IMR-90 (cell line): ENCODE measurements at regions not wholly inside any gene's neighbourhood (a gene's known extent, or its start where the extent isn't known, plus 50 kb on each side); places are given as distances from the start of the nearest gene placed in this dataset.

Experiments used
- ATAC-seq: fragments of 200-7000 bp; cut with Tn5 transposase; 2 replicates; pipeline ENCODE4 v1.9.1; 2020; ENCODE audit warnings: low read depth, mild to moderate bottlenecking, moderate library complexity
- BruUV-seq: library from RNA; stranded (reverse); fragments of 400-500 nt; replicated peaks from 2 replicates; lab custom pipeline; 2021; lab: Mats Ljungman, UMichigan
- CTCF ChIA-PET: fragments of 300-600 bp; formaldehyde crosslinking; extraction: SDS; loops from one replicate; lab custom pipeline; 2021; ENCODE audit warnings: antibody characterized with exemption; lab: Yijun Ruan, JAX
- POLR2A ChIA-PET: fragments of 300-600 bp; sonication (Branson Sonifier 250); formaldehyde crosslinking; loops from one replicate; lab custom pipeline; 2022; ENCODE audit warnings: antibody characterized with exemption; ENCODE audit not compliant: unreplicated experiment; lab: Charles Lee
- DNase-seq: peaks from one replicate; pipeline ENCODE4 v3.0.0; 2013
- H2AFZ ChIP-seq: replicated peaks from 2 replicates; pipeline ENCODE3; 2013; ENCODE audit warnings: low read length, mild to moderate bottlenecking; ENCODE audit not compliant: poor library complexity
- H2AK5ac ChIP-seq: 2 replicates; pipeline ENCODE4 v1.6.1; 2013; ENCODE audit warnings: low read depth, low read length, inconsistent platforms
- H2AK9ac ChIP-seq: replicated peaks from 2 replicates; pipeline ENCODE3; 2013; ENCODE audit warnings: mild to moderate bottlenecking, low read depth, low read length, moderate library complexity; ENCODE audit not compliant: poor library complexity
- H2BK120ac ChIP-seq: 2 replicates; pipeline ENCODE4 v1.6.1; 2013; ENCODE audit warnings: low read depth, low read length, inconsistent platforms
- H2BK15ac ChIP-seq: 3 replicates; pipeline ENCODE4 v1.6.1; 2013; ENCODE audit warnings: low read depth, low read length, inconsistent platforms
- H2BK20ac ChIP-seq: 2 replicates; pipeline ENCODE4 v1.6.1; 2013; ENCODE audit warnings: low read depth, mild to moderate bottlenecking, inconsistent platforms, low read length, moderate library complexity
- H2BK5ac ChIP-seq: 2 replicates; pipeline ENCODE4 v1.6.1; 2013; ENCODE audit warnings: mild to moderate bottlenecking, low read depth, low read length, inconsistent platforms; ENCODE audit not compliant: poor library complexity, severe bottlenecking
- H3K14ac ChIP-seq: replicated peaks from 2 replicates; pipeline ENCODE4 v1.6.1; 2013; ENCODE audit warnings: low read depth, low read length, inconsistent platforms
- H3K18ac ChIP-seq: 2 replicates; pipeline ENCODE4 v1.6.1; 2013; ENCODE audit warnings: low read depth, low read length, control low read depth
- H3K23ac ChIP-seq: 2 replicates; pipeline ENCODE4 v1.6.1; 2013; ENCODE audit warnings: low read depth, low read length, inconsistent platforms
- H3K27ac ChIP-seq: 2 replicates; pipeline ENCODE4 v1.5.1; 2013; ENCODE audit warnings: mild to moderate bottlenecking, control low read depth, low read length; ENCODE audit not compliant: insufficient read depth
- H3K27me3 ChIP-seq: 2 replicates; pipeline ENCODE4 v1.6.1; 2013; ENCODE audit warnings: low read length; ENCODE audit not compliant: control insufficient read depth, insufficient read depth
- H3K36me3 ChIP-seq: 2 replicates; pipeline ENCODE4 v1.6.1; 2013; ENCODE audit warnings: low read length, mixed read lengths; ENCODE audit not compliant: control insufficient read depth, insufficient read depth
- H3K4ac ChIP-seq: 2 replicates; pipeline ENCODE4 v1.6.1; 2013; ENCODE audit warnings: low read depth, low read length, inconsistent platforms
- H3K4me1 ChIP-seq: 2 replicates; pipeline ENCODE4 v1.6.1; 2013; ENCODE audit warnings: low read length, mixed read lengths; ENCODE audit not compliant: control insufficient read depth, insufficient read depth
- H3K4me2 ChIP-seq: 2 replicates; pipeline ENCODE4 v1.6.1; 2013; ENCODE audit warnings: low read depth, mild to moderate bottlenecking, control low read depth, low read length, moderate library complexity
- H3K4me3 ChIP-seq: 2 replicates; pipeline ENCODE4 v1.5.1; 2013; ENCODE audit warnings: low read depth, mild to moderate bottlenecking, control low read depth, low read length, moderate library complexity; ENCODE audit not compliant: insufficient read depth
- H3K56ac ChIP-seq: 2 replicates; pipeline ENCODE4 v1.6.1; 2013; ENCODE audit warnings: low read length, inconsistent platforms; ENCODE audit not compliant: insufficient read depth; ENCODE audit errors: extremely low read depth
- H3K79me1 ChIP-seq, 2 experiments: 2 replicates each; pipeline ENCODE4 v1.6.1; 2013; ENCODE audit warnings: low read length in 2 of 2, inconsistent platforms in 1 of 2, low read depth in 1 of 2
- H3K9ac ChIP-seq: 2 replicates; pipeline ENCODE4 v1.6.1; 2013; ENCODE audit warnings: low read depth, low read length, control low read depth
- H3K9me1 ChIP-seq: 2 replicates; pipeline ENCODE4 v1.6.1; 2013; ENCODE audit warnings: low read length, inconsistent platforms; ENCODE audit not compliant: insufficient read depth
- H3K9me3 ChIP-seq: 2 replicates; pipeline ENCODE4 v1.6.1; 2013; ENCODE audit warnings: low read length; ENCODE audit not compliant: control insufficient read depth, insufficient read depth
- H4K20me1 ChIP-seq: 2 replicates; pipeline ENCODE4 v1.6.1; 2013; ENCODE audit warnings: low read length, inconsistent platforms; ENCODE audit not compliant: insufficient read depth
- H4K5ac ChIP-seq: 2 replicates; pipeline ENCODE4 v1.6.1; 2013; ENCODE audit warnings: mild to moderate bottlenecking, low read depth, low read length, control low read depth
- H4K8ac ChIP-seq, 2 experiments: 2 replicates each; pipeline ENCODE4 v1.6.1; 2013; ENCODE audit warnings: low read depth in 2 of 2, low read length in 2 of 2, control low read depth in 1 of 2, inconsistent platforms in 1 of 2
- H4K91ac ChIP-seq: 2 replicates; pipeline ENCODE4 v1.6.1; 2013; ENCODE audit warnings: low read depth, low read length, inconsistent platforms; ENCODE audit not compliant: insufficient read depth
- BHLHE40 ChIP-seq: fragments of 150-350 bp; IDR thresholded peaks from 2 replicates; pipeline ENCODE4 v1.6.1; 2016; ENCODE audit warnings: mild to moderate bottlenecking, low read depth, low read length
- CEBPB ChIP-seq: IDR thresholded peaks from 2 replicates; pipeline ENCODE4 v1.6.1; 2012; ENCODE audit warnings: low read depth, low read length, improper control_type of control experiment
- CHD1 ChIP-seq: IDR thresholded peaks from 2 replicates; pipeline ENCODE4 v1.6.1; 2012; ENCODE audit warnings: low read depth, low read length, improper control_type of control experiment
- FOS ChIP-seq: fragments of 150-350 bp; IDR thresholded peaks from 2 replicates; pipeline ENCODE4 v1.6.1; 2016; ENCODE audit warnings: low read depth, low read length
- MAFK ChIP-seq: IDR thresholded peaks from 2 replicates; pipeline ENCODE4 v1.6.1; 2012; ENCODE audit warnings: low read depth, low read length, improper control_type of control experiment
- MAZ ChIP-seq: IDR thresholded peaks from 2 replicates; pipeline ENCODE4 v1.6.1; 2012; ENCODE audit warnings: low read depth, mild to moderate bottlenecking, low read length, improper control_type of control experiment, moderate library complexity, borderline replicate concordance
- MXI1 ChIP-seq: IDR thresholded peaks from 2 replicates; pipeline ENCODE4 v1.6.1; 2012; ENCODE audit warnings: low read depth, mild to moderate bottlenecking, low read length, moderate library complexity, borderline replicate concordance
- NFE2L2 ChIP-seq: fragments of 150-350 bp; IDR thresholded peaks from 2 replicates; pipeline ENCODE4 v1.6.1; 2016; ENCODE audit warnings: low read depth, mild to moderate bottlenecking, low read length
- POLR2A ChIP-seq: IDR thresholded peaks from 2 replicates; pipeline ENCODE4 v1.6.1; 2012; ENCODE audit warnings: mild to moderate bottlenecking, low read depth, low read length
- RAD21 ChIP-seq: IDR thresholded peaks from 2 replicates; pipeline ENCODE4 v1.6.1; 2012; ENCODE audit warnings: low read length, improper control_type of control experiment
- RCOR1 ChIP-seq: IDR thresholded peaks from 2 replicates; pipeline ENCODE4 v1.6.1; 2012; ENCODE audit warnings: mild to moderate bottlenecking, low read length, improper control_type of control experiment; ENCODE audit not compliant: insufficient replicate concordance
- RFX5 ChIP-seq: IDR thresholded peaks from 2 replicates; pipeline ENCODE4 v1.8.0; 2012; ENCODE audit warnings: low read depth, mild to moderate bottlenecking, low read length, moderate library complexity
- SMC3 ChIP-seq: fragments of 150-350 bp; IDR thresholded peaks from 2 replicates; pipeline ENCODE4 v1.6.1; 2016; ENCODE audit warnings: low read depth, mild to moderate bottlenecking, antibody characterized with exemption, low read length, moderate library complexity
- WGBS, 2 experiments: methylation state at CpG; one replicate each; pipeline versions ENCODE4 v1.1.5 to v1.1.7; 2013; ENCODE audit warnings: missing lambda C conversion rate in 2 of 2; ENCODE audit not compliant: insufficient read length in 1 of 2; ENCODE audit errors: extremely low coverage in 2 of 2; 5-methylcytosine and 5-hydroxymethylcytosine counted together
- dilution Hi-C: fragments of 300-500 bp; cut with HindIII; formaldehyde crosslinking; loops from one replicate; pipeline ENCODE4 v1.14.3; 2018; ENCODE audit warnings: low sequenced_read_pairs; ENCODE audit not compliant: unreplicated experiment
- in situ Hi-C: fragments of 300-500 bp; cut with MboI; formaldehyde crosslinking; loops from 3 replicates; pipeline ENCODE4 v1.14.3; 2019; ENCODE audit warnings: low sequenced_read_pairs, inconsistent platforms, mixed read lengths
- intact Hi-C: fragments of 100-400 bp; cut with micrococcal nuclease; formaldehyde crosslinking; loops from 2 replicates; pipeline ENCODE4 v1.10.0; 2022
- TF ChIP-seq, protein P1 (sequence below): fragments of 150-350 bp; IDR thresholded peaks from 2 replicates; pipeline ENCODE4 v1.6.1; 2017; ENCODE audit warnings: mild to moderate bottlenecking, antibody characterized with exemption, low read length, low read depth
- TF ChIP-seq, protein P2 (sequence below): fragments of 150-350 bp; IDR thresholded peaks from 2 replicates; pipeline ENCODE4 v1.6.1; 2016; ENCODE audit warnings: low read depth, mild to moderate bottlenecking, low read length, moderate library complexity, borderline replicate concordance
- TF ChIP-seq, protein P3 (sequence below): conservative IDR thresholded peaks from 2 replicates; pipeline ENCODE4 v1.5.1; 2012; ENCODE audit warnings: mild to moderate bottlenecking, low read depth, low read length, improper control_type of control experiment

- Histone ChIP-seq H3K9me3 (peaks cover 33% of the 10 kb centered on the region), H3K14ac (no peak overlapping the region), H2BK120ac (no peak overlapping the region), H3K36me3 (no peaks in the 10 kb centered on the region), H3K4me3 (no peak overlapping the region), H3K4me2 (no peak overlapping the region), H4K8ac (no peak overlapping the region), H3K27me3 (no peaks in the 10 kb centered on the region), H2AK9ac (no peak overlapping the region), H4K91ac (no peak overlapping the region), H3K9me1 (no peaks in the 10 kb centered on the region), H3K4ac (no peak overlapping the region), H3K56ac (no peak overlapping the region), H4K20me1 (no peaks in the 10 kb centered on the region), H3K79me1 (no peaks in the 10 kb centered on the region), H2BK15ac (no peak overlapping the region), H2BK20ac (no peak overlapping the region), H3K18ac (no peak overlapping the region), H2AK5ac (no peak overlapping the region), H3K23ac (no peak overlapping the region), H4K5ac (no peak overlapping the region), H2BK5ac (no peak overlapping the region), H3K4me1 (no peaks in the 10 kb centered on the region), H3K27ac (no peak overlapping the region), H3K9ac (no peak overlapping the region), H2AFZ (no peak overlapping the region)
- intact Hi-C loops = no loop called here
- in situ Hi-C loops = no loop called here
- ChIA-PET POLR2A (no interaction called here), CTCF (no interaction called here)
- no peak for DNase-seq
- dilution Hi-C loops = no loop called here
- BruUV-seq = no TSS peak
- TF ChIP-seq, protein P1, sequence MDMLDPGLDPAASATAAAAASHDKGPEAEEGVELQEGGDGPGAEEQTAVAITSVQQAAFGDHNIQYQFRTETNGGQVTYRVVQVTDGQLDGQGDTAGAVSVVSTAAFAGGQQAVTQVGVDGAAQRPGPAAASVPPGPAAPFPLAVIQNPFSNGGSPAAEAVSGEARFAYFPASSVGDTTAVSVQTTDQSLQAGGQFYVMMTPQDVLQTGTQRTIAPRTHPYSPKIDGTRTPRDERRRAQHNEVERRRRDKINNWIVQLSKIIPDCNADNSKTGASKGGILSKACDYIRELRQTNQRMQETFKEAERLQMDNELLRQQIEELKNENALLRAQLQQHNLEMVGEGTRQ = no peak
- TF ChIP-seq, protein P2, sequence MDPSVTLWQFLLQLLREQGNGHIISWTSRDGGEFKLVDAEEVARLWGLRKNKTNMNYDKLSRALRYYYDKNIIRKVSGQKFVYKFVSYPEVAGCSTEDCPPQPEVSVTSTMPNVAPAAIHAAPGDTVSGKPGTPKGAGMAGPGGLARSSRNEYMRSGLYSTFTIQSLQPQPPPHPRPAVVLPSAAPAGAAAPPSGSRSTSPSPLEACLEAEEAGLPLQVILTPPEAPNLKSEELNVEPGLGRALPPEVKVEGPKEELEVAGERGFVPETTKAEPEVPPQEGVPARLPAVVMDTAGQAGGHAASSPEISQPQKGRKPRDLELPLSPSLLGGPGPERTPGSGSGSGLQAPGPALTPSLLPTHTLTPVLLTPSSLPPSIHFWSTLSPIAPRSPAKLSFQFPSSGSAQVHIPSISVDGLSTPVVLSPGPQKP = no peak
- no peak for TF ChIP-seq BHLHE40
- no peak for TF ChIP-seq CHD1
- TF ChIP-seq RAD21 = no peak
- no peak for TF ChIP-seq NFE2L2
- TF ChIP-seq CEBPB = no peak
- no peak for TF ChIP-seq SMC3
- no peak for TF ChIP-seq RFX5
- no peak for TF ChIP-seq FOS
- no peak for TF ChIP-seq RCOR1
- no peak for TF ChIP-seq MXI1
- TF ChIP-seq MAZ = no peak
- TF ChIP-seq, protein P3, sequence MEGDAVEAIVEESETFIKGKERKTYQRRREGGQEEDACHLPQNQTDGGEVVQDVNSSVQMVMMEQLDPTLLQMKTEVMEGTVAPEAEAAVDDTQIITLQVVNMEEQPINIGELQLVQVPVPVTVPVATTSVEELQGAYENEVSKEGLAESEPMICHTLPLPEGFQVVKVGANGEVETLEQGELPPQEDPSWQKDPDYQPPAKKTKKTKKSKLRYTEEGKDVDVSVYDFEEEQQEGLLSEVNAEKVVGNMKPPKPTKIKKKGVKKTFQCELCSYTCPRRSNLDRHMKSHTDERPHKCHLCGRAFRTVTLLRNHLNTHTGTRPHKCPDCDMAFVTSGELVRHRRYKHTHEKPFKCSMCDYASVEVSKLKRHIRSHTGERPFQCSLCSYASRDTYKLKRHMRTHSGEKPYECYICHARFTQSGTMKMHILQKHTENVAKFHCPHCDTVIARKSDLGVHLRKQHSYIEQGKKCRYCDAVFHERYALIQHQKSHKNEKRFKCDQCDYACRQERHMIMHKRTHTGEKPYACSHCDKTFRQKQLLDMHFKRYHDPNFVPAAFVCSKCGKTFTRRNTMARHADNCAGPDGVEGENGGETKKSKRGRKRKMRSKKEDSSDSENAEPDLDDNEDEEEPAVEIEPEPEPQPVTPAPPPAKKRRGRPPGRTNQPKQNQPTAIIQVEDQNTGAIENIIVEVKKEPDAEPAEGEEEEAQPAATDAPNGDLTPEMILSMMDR = no peak
- TF ChIP-seq MAFK = no peak
- no peak for TF ChIP-seq POLR2A
- no peak for ATAC-seq
- 94% methylated on average over 3 of the region's 13 CpGs; no CpG with 5 or more reads in 1 of the 2 experiments for WGBS, 2 experiments
Observed at GRCh38 chr2:239778861-239779558, 246.1 kb downstream of the NDUFA10 start.
